Stimulated activated CD8-positive, alpha-beta memory T cell treated with anti-CD3 and anti-CD28 coated beads, Interleukin-15, amount 100 ng/mL, for 24 hours (primary cell): ENCODE measurements at regions not wholly inside any gene's neighbourhood (a gene's known extent, or its start where the extent isn't known, plus 50 kb on each side); places are given as distances from the start of the nearest gene placed in this dataset.

Source experiments
- DNase-seq: peaks from one replicate; pipeline ENCODE4 v3.0.0-alpha.2; 2020; ENCODE audit warnings: low read depth

DNA sequence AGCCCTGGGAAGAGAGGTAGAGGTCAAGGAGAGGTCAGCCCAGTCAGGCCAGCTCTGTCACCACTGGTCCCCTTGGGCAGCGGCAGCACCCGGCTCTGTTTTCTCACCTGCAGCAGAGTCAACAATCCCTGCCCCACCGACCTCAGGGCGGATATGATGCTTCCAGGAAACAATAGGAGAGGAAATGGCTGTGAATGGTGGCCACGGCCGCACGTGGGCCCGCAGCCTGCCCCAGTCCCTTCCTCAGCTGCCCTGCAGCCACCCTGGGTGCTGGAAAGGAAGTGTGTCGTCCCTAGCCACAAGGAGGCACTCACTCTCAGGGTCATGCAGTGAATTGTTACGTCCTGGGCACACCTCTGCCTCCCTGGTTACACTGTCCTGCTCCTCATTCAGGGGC is 92.5 kb upstream of the ENPP6 start:
- DNase-seq: no peak

GRCh38 chr4:184309241-184310170 is 91.8 kb upstream of the ENPP6 start:
- DNase-seq: no peak

GRCh38 chr4:184306949-184307348 is 89.3 kb upstream of the ENPP6 start:
- DNase-seq: no peak

DNA sequence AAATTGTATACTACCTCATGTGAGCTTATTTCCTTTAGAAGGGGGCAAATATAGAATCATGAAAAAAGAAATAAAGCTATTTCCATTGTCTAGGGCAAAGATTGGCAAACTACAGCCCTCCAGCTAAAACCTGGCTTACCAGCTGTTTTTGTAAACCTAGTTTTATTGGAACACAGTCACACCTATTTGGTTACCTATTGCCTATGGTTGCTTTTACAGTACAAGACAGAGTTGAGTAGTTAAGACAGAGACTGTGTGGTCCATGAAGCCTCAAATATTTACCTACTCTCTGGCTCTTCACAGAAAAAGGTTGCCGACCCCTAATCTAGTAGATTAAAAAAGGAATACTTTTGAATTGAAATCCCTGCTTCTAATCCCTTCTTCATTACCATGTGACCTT is 88.8 kb upstream of the ENPP6 start:
- no peak for DNase-seq

DNA sequence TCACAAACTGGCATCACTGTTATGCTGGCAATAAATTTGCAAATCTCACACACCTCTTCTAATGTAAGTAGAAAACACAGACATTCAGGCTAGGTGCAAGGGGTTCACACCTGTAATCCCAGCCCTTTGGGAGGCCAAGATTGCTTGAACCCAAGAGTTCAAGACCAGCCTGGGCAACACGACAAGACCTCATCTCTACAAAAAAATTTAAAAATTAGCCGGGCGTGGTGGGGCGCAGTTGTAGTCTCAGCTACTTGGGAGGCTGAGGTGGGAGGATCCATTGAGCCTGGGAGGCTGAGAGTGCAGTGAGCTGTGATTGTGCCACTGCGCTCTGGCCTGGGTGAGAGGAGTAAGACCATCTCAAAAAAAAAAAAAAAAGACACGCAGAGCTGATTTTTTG is 83.1 kb upstream of the ENPP6 start:
- no peak for DNase-seq

DNA sequence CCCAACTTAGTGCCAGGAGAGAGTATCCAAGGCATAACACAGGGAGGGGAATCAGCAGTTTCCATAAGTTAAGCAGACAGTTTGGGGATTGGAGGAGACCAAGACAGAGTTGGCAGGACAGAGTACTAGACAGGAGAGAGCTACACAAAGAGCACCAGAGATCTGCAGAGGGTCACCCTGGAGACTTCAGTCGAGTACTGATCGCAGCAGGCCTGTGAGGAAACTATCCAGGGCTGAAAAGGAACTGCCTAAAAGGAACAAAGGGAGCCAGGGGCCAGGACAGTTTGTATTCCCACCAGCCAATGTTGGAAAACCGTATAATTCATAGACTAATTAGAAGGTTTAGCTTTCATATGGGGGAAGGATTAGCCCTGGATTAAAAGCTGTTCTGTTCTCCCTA is 80.6 kb upstream of the ENPP6 start:
- no peak for DNase-seq

- DNase-seq: no peak
These were observed 77.5 kb upstream of the ENPP6 start for GRCh38 chr4:184295206-184295605.

DNA sequence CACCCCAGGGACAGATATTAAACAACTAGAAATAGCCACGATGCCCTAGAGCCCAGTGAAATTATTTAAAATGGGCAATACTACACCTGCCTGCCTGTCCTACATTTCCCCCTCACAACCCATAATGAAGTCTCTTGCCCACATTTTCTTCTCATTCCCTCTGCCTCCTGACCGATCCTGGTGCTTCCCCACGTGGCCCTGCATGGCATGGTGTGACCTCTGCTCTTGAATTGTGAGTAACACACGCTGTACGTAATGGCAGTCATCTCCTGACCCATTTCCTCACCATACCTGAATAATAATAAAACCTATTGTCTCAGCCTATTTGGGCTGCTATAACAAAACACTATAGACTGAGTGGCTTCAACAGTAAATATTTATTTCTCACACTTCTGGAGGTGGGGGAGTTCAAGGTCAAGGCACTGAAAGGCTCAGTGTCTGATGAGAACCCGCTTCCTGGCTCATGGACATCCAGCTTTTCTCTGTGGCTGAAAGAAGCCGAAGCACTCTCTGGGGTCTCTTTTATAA is 77.0 kb upstream of the ENPP6 start:
- DNase-seq: no peak

DNA sequence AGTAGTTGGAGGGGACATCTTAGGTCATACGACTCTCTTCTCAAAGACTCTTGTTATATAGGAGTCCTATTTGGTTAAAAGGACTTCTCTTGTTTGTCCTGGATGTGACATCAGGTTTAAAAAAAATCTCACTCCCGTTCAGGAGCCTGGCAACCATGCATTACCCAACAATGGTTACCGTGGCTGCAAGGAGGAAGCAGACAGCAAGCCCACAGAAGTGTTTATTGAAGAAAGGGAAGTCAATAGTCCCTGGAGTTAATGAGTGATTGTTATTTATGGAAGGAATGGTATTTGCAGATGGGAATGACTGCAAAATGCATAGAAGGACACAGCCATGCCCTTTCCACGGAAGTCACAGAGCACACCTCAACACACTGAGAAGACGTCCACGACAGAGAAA is 75.9 kb upstream of the ENPP6 start:
- DNase-seq: no peak

- no peak for DNase-seq
These were observed 75.2 kb upstream of the ENPP6 start for GRCh38 chr4:184292877-184293276.

DNA sequence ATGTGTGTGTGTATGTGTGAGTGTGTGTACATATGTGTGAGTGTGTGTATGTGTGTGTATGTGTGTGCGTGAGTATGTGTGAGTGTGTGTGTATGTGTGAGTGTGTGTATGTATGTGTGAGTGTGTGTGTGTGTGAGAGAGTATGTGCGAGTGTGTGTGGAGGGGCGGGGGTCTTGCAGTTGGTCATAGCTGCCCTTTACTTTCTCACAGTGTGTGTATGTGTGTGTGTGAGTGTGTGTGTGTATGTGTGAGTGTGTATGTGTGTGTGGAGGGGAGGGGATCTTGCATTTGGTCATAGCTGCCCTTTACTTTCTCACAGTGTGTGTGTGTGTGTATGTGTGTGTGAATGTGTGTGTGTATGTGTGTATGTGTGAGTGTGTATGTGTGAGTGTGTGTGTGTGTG is 74.8 kb upstream of the ENPP6 start:
- DNase-seq: no peak

DNA sequence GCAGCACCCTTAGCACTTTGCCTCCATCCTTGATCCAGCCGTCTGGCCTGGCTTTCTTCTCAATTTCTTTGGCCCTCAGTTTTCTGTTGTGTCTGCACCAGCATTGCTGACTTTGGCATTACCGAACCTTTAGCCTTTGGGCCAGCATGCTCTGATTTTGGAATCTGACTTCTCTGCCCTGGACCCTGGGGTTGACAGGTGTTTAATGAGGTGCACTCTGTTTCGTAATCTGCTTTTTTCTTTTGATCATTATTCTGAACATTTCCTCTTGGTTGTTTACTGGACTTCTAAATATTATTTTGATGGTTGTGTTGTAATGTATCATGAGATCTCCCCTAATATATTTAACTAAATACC is 71.5 kb upstream of the ENPP6 start:
- DNase-seq: no peak

- no peak for DNase-seq
These were observed 70.9 kb upstream of the ENPP6 start for GRCh38 chr4:184288451-184289178.

DNA sequence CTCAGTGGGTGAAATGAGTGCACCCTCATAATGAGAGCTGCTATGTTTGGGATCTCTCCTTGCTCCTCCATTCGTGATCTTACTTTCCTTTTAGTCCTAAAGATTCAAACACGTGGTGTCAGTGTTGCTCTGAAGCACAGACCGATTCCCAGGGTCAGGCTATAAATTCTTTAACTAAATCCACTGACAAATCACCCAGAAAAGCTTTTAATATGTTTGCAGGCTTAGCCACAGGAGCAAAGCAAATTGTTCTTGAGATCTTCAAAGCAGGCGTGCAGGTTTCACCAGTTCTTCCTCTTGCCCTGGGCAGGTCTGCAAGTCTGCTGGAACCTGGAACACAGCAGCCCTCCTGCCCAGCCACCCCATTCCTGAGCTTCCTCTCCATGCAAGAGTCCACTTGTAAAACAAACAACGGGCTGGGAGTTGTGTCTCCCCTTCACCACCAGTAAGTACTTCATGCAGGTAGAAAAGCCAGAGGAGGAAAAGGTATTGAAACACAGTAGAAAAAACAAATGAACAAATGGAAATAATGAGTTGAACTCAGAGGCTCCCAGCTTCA is 70.1 kb upstream of the ENPP6 start:
- DNase-seq: no peak

GRCh38 chr4:184286358-184286757 is 68.7 kb upstream of the ENPP6 start:
- DNase-seq: no peak

- DNase-seq: no peak
These were observed 67.1 kb upstream of the ENPP6 start for GRCh38 chr4:184284742-184285141.

GRCh38 chr4:184284336-184284690 is 66.6 kb upstream of the ENPP6 start:
- DNase-seq: no peak

DNA sequence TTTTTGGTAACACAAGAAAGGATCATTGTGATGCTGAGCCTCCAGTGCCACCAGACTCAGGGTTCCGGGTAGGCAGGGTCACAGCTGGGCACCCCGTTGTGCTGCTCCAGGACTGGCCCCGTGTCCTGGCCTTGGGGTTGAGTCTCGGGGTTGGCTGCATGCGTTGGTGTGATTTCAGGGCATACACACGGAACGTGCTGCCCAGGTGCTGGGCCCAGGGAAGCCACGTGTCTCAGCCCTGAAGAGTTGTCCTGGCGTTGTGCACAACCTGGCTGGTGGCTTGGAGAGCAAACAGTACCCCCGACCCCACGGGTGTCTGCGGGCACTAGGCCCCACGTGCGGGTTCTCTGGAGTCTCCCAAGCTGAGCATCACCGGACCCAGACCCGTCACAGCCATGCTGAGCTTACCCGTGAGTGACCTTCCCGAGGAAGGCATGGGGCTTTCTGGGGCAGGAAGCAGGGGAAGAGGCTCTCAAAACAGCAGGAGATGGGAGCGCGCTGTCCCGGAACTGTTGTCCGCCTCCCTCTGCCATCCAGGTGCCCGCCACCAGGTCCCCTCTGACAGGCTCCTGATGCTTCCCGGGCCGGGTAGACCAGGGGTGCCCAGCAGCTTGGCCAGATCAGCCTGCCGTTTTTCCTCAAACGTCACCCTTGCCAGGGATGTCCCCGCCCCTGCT is 66.1 kb upstream of the ENPP6 start:
- no peak for DNase-seq

- no peak for DNase-seq
These were observed 65.4 kb upstream of the ENPP6 start for GRCh38 chr4:184282895-184283654.

DNA sequence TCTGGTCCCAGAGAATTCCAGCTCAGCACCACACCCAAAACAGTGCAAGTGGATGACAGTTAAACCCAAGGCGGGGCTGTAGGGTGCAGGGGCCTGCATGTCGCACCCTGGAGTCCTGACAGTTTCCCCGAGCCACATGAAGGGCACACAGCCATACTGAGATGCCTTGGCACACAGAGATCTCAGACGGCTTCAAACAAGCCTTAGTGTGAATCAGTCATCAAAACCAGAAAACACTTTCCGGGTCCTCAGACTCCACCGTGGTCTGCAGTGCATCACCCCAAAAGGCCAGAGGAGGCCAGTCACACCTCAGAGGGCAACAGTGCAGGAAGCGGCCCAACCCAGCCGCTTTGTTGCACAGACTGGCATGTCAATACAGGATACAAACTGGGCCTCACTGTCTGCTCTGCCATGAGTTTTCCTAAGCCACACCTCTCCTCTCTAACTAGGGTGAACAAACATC is 64.6 kb upstream of the ENPP6 start:
- no peak for DNase-seq
